Activated CD8-positive, alpha-beta T cell treated with anti-CD3 and anti-CD28 coated beads for 36 hours (primary cell): ENCODE measurements at regions not wholly inside any gene's neighbourhood (a gene's known extent, or its start where the extent isn't known, plus 50 kb on each side); places are given as distances from the start of the nearest gene placed in this dataset.

ENCODE experiments used
- ATAC-seq: fragments of 200-7000 bp; cut with Tn5 transposase; one replicate; pipeline ENCODE4 v1.10.0; 2021; ENCODE audit warnings: mild to moderate bottlenecking, moderate library complexity
- CTCF ChIA-PET: fragments of 350-600 bp; sonication (Branson Sonifier 250); formaldehyde crosslinking; loops from one replicate; lab custom pipeline; 2021; ENCODE audit warnings: antibody characterized with exemption; lab: Charles Lee
- POLR2A ChIA-PET: fragments of 350-600 bp; sonication (Branson Sonifier 250); formaldehyde crosslinking; loops from one replicate; lab custom pipeline; 2021; ENCODE audit warnings: antibody characterized with exemption; lab: Charles Lee
- DNase-seq: peaks from one replicate; pipeline ENCODE4 v3.0.0-alpha.2; 2020
- H3K27ac Mint-ChIP-seq: one replicate; pipeline ENCODE4 v1.8.0; 2021; ENCODE audit warnings: mild to moderate bottlenecking, mixed read lengths
- H3K27me3 Mint-ChIP-seq: one replicate; pipeline ENCODE4 v1.8.0; 2021; ENCODE audit warnings: mixed read lengths
- H3K36me3 Mint-ChIP-seq: one replicate; pipeline ENCODE4 v1.8.0; 2021; ENCODE audit warnings: low read depth, mixed read lengths
- H3K4me1 Mint-ChIP-seq: one replicate; pipeline ENCODE4 v1.8.0; 2021; ENCODE audit warnings: low read depth, mixed read lengths
- H3K4me3 Mint-ChIP-seq: one replicate; pipeline ENCODE4 v1.8.0; 2021; ENCODE audit warnings: mild to moderate bottlenecking, moderate library complexity, mixed read lengths
- H3K9me3 Mint-ChIP-seq: one replicate; pipeline ENCODE4 v1.8.0; 2021; ENCODE audit warnings: mixed read lengths
- CTCF ChIP-seq: fragments of 200-600 bp; IDR thresholded peaks from one replicate; pipeline ENCODE4 v1.8.0; 2022; ENCODE audit warnings: antibody characterized with exemption, mild to moderate bottlenecking
- intact Hi-C: fragments of 100-400 bp; cut with micrococcal nuclease; formaldehyde crosslinking; loops from one replicate; pipeline ENCODE4 v1.10.0; 2022

DNA sequence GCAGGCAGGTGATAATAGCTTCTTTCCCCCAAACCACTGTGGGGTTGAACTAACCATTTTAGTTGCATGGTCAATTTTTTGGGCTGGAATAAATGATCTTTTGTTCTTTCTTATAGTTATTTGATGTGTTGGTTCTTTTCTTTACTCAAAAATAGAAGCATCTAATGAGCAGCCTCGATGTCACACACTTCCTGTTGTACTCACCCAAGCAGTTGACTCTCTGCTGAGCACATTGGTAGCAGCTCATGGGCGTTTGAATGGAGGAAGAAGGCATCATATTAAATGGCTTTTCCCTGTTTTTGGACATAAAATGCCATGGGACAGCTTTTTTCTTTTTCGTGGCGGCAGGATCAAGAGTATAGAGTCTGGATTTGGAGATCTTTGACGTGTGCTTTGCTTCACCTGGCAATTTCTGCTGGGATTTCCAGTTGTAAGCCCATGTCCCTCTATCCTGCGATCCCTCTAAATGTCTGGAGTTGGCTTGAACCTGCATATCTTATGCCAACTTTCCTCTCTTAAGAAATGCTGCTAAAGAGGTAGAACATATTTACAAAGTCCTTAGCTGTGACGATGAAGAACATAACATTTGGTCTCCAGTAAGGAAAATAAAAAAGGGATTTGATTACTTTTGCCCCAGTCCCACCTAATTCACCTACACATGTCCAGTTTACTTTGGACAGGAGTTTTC is 268.3 kb downstream of the PRL start:
- no peak overlapping the region for H3K4me3 Mint-ChIP-seq
- ChIA-PET POLR2A (interaction anchor here (0.5 kb wide), 1 partner anchor 115 kb away, joined by 3 read pairs; no protein-coding TSS in a partner anchor), CTCF (no interaction called here)
- peaks cover 30% of the 10 kb centered on the region for H3K4me1 Mint-ChIP-seq
- ATAC-seq (no peak), DNase-seq (peak; percentile 6)
- H3K27me3 Mint-ChIP-seq: no peaks in the 10 kb centered on the region
- peaks cover 2% of the 10 kb centered on the region for H3K9me3 Mint-ChIP-seq
- H3K27ac Mint-ChIP-seq: no peak overlapping the region
- no peak for TF ChIP-seq CTCF
- intact Hi-C loops: no loop called here
- H3K36me3 Mint-ChIP-seq: no peaks in the 10 kb centered on the region

DNA sequence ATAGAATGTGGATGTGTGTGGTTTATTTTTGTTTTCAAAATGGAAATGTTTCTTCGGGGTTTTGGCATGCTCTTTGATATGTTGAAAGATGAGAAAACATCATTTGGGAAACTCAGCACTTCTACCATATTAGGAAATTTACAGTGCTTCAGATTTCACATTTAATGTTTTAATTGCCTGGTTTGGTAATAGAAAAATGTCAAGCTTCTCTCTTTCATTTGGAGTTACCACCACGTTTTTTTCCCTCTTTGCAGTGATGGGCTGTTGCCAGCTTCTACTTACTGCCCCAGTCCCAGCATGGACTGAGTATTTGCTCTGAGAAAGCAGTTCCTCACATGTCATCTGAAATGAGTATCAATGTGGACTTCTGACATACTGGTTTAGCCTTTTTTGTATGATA is 267.7 kb downstream of the PRL start:
- peaks cover 30% of the 10 kb centered on the region for H3K4me1 Mint-ChIP-seq
- CTCF ChIA-PET: no interaction called here
- no peak for TF ChIP-seq CTCF
- H3K9me3 Mint-ChIP-seq: peaks cover 3% of the 10 kb centered on the region
- H3K4me3 Mint-ChIP-seq: no peak overlapping the region
- no peaks in the 10 kb centered on the region for H3K27me3 Mint-ChIP-seq
- intact Hi-C loops: no loop called here
- DNase-seq: no peak
- H3K36me3 Mint-ChIP-seq: no peaks in the 10 kb centered on the region
- ATAC-seq: no peak
- no peak overlapping the region for H3K27ac Mint-ChIP-seq
- POLR2A ChIA-PET: no interaction called here

DNA sequence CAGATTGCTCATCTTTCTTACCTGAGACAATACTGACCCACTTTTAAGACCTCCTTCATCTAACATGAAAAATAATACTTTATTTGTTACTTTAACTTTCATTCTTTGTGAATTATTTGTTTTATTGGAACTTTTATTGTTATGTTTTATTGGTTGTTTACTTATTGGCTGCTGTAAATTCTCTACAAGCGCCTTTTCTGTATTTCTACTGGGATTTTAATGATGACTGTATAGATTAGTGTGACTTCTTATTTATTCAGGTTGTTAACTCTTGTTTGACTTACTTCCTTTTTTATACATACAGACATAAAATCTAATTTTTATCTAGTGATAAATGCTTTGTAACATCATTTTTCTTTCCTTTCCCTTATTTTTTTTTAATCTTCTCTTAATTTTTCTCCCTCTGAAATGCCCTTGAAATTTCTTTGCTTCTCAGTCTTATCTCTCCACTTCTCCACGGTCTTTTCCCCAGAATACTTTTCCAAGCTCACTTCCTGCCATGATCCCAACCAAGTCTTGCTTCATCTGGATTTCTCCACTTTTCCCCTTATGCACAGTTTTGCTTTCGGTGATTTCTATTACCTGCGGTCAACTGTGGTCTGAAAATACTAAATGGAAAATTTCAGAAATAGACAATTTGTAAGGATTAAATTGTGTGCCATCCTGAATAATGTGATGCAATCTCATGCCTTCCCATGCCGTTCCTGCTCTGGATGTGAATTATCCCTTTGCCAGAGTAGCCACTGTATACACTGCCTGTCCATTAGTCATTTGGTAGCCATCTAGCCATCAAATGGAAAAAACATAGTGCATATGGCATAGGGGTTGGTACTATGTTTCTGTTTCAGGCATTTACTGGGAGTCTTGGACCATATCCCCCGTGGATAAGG is 265.9 kb downstream of the PRL start:
- H3K36me3 Mint-ChIP-seq: no peaks in the 10 kb centered on the region
- H3K27ac Mint-ChIP-seq: no peak overlapping the region
- TF ChIP-seq CTCF: no peak
- ChIA-PET POLR2A (no interaction called here), CTCF (no interaction called here)
- peaks cover 21% of the 10 kb centered on the region for H3K4me1 Mint-ChIP-seq
- H3K27me3 Mint-ChIP-seq: peaks cover 1% of the 10 kb centered on the region
- ATAC-seq (no peak), DNase-seq (no peak)
- no peak overlapping the region for H3K4me3 Mint-ChIP-seq
- H3K9me3 Mint-ChIP-seq: peaks cover 3% of the 10 kb centered on the region
- intact Hi-C loops: no loop called here

- CTCF ChIA-PET: interaction anchor here (1.1 to 1.6 kb wide), 2 partner anchors 9 to 18 kb away, joined by 4 to 5 read pairs; no protein-coding TSS in a partner anchor
- TF ChIP-seq CTCF: no peak
- DNase-seq (no peak), ATAC-seq (no peak)
- no peak overlapping the region for H3K27ac Mint-ChIP-seq
- H3K4me3 Mint-ChIP-seq: no peak overlapping the region
- intact Hi-C loops: no loop called here
- POLR2A ChIA-PET: no interaction called here
- H3K36me3 Mint-ChIP-seq: no peaks in the 10 kb centered on the region
- H3K27me3 Mint-ChIP-seq: peaks cover 1% of the 10 kb centered on the region
- H3K4me1 Mint-ChIP-seq: peaks cover 6% of the 10 kb centered on the region
- peaks cover 3% of the 10 kb centered on the region for H3K9me3 Mint-ChIP-seq
These were observed 261.1 kb downstream of the PRL start for GRCh38 chr6:22035690-22036089.

DNA sequence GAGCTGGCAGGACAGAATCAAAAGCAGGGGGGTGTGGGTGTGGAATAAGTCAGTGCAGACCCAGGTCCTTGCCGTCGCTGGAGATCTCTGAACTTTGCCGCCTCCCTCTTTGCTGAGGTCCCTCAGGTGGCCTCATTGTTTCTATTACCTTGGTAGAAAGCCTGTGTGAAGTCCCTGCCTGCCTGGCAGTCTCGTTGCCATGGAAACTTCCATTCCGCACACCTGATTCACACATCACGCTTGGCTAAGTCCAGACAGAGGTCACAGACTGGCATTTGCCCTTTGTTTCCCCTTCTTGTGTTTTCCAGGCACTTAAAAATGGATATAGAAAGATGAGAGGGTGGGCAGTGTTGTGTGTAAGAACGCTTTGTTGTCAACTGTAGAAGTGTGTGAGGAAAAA is 260.6 kb downstream of the PRL start:
- POLR2A ChIA-PET: no interaction called here
- peaks cover 4% of the 10 kb centered on the region for H3K9me3 Mint-ChIP-seq
- DNase-seq (peak; percentile 33), ATAC-seq (peak; percentile 27)
- H3K4me1 Mint-ChIP-seq: peaks cover 6% of the 10 kb centered on the region
- no peak overlapping the region for H3K27ac Mint-ChIP-seq
- H3K36me3 Mint-ChIP-seq: no peaks in the 10 kb centered on the region
- intact Hi-C loops: no loop called here
- CTCF ChIA-PET: interaction anchor here (1.1 to 1.6 kb wide), 2 partner anchors 10 to 19 kb away, joined by 4 to 5 read pairs; no protein-coding TSS in a partner anchor
- no peak overlapping the region for H3K4me3 Mint-ChIP-seq
- peaks cover 1% of the 10 kb centered on the region for H3K27me3 Mint-ChIP-seq
- no peak for TF ChIP-seq CTCF
